ENCODE measurements at regions not wholly inside any gene's neighbourhood (a gene's known extent, or its start where the extent isn't known, plus 50 kb on each side); places are given as distances from the start of the nearest gene placed in this dataset.

DNA sequence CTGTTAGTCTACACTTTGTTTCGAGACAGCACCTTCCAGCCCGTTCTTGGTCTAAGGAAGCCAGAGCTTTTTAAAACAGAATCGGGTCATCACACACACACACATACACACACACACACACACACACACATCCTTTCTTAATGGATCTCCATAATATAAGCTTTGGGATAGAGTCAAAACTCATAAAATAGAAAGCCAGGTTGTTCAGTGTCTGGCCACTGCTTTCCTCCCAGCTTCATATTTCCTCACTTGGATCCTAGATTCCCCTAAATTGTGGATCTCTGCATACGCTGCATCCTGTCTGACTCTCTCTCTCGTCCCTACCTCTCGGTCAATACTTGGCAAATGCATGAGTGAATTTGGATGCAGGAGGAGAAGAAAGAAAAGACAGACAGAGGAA is 120.5 kb upstream of the SLC14A2 start:
- Histone ChIP-seq H3K4me3 (no peak overlapping the region), H3K4me1 (no peaks in the 10 kb centered on the region), H3K36me3 (no peaks in the 10 kb centered on the region), H3K27ac (no peak overlapping the region), H3K27me3 (no peaks in the 10 kb centered on the region), H3K9me3 (no peaks in the 10 kb centered on the region)
- ATAC-seq (no peak), DNase-seq (no peak)
- WGBS (ENCODE audit: insufficient coverage, low coverage, low lambda C conversion rate, missing lambda C conversion rate) = 76% methylated on average over 6 of the region's 6 CpGs
- TF ChIP-seq, protein P1, sequence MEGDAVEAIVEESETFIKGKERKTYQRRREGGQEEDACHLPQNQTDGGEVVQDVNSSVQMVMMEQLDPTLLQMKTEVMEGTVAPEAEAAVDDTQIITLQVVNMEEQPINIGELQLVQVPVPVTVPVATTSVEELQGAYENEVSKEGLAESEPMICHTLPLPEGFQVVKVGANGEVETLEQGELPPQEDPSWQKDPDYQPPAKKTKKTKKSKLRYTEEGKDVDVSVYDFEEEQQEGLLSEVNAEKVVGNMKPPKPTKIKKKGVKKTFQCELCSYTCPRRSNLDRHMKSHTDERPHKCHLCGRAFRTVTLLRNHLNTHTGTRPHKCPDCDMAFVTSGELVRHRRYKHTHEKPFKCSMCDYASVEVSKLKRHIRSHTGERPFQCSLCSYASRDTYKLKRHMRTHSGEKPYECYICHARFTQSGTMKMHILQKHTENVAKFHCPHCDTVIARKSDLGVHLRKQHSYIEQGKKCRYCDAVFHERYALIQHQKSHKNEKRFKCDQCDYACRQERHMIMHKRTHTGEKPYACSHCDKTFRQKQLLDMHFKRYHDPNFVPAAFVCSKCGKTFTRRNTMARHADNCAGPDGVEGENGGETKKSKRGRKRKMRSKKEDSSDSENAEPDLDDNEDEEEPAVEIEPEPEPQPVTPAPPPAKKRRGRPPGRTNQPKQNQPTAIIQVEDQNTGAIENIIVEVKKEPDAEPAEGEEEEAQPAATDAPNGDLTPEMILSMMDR (IDR thresholded peaks at IDR 0.05) = no peak
- TF ChIP-seq POLR2A (IDR thresholded peaks at IDR 0.05) = no peak
- intact Hi-C loops (cut with DNase I) = no loop called here

- no peak for ATAC-seq
- Histone ChIP-seq H3K27ac (no peak overlapping the region), H3K36me3 (no peaks in the 10 kb centered on the region), H3K9me3 (no peaks in the 10 kb centered on the region), H3K4me1 (no peaks in the 10 kb centered on the region), H3K4me3 (no peak overlapping the region), H3K27me3 (no peaks in the 10 kb centered on the region)
- no peak for DNase-seq
- intact Hi-C loops (cut with DNase I) = no loop called here
- 100% methylated on average over 1 of the region's 1 CpG for WGBS (ENCODE audit: insufficient coverage, low coverage, low lambda C conversion rate, missing lambda C conversion rate)
- no peak for TF ChIP-seq POLR2A (IDR thresholded peaks at IDR 0.05)
- TF ChIP-seq, protein P1 (IDR thresholded peaks at IDR 0.05) = no peak
Measured at GRCh38 chr18:45496741-45497140, 118.5 kb upstream of the SLC14A2 start.

DNA sequence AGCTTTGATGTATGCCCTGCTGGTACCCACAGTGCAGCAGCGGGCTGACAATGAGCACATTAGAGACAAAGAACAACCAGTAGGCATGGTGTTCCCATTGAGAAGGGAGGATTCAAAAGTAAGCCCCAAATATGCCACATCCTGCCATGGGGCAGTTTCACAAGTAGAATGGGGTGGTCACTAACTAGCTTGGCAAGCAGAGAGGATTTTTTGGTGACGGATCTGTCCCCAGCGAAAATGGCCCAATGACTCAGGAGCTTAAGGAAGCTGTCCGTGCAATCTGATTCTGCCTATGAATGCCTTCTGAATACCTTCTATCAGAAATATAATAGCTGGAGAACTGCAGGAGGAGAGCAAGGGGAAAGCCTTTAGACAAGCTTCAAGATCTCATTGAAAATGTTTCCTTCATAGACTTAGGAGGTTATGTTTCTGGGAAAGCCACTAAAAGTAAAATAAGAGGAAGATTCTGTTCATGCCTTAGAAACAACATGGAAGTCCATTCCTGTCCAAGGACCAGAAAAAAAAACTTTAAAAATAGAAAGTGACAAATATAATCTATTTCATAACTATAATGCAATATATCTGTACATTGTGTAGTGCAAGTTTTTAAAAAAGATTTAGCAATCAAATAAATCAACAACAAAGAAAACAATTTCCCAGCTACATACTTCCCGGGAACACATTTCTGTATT is 117.5 kb upstream of the SLC14A2 start:
- Histone ChIP-seq H3K36me3 (no peaks in the 10 kb centered on the region), H3K9me3 (no peaks in the 10 kb centered on the region), H3K4me1 (no peaks in the 10 kb centered on the region), H3K4me3 (no peak overlapping the region), H3K27ac (no peak overlapping the region), H3K27me3 (no peaks in the 10 kb centered on the region)
- no peak for DNase-seq
- intact Hi-C loops (cut with DNase I) = no loop called here
- no peak for ATAC-seq
- WGBS (ENCODE audit: insufficient coverage, low coverage, low lambda C conversion rate, missing lambda C conversion rate) = 71% methylated on average over 1 of the region's 5 CpGs
- TF ChIP-seq, protein P1 (IDR thresholded peaks at IDR 0.05) = no peak
- TF ChIP-seq POLR2A (IDR thresholded peaks at IDR 0.05) = no peak

DNA sequence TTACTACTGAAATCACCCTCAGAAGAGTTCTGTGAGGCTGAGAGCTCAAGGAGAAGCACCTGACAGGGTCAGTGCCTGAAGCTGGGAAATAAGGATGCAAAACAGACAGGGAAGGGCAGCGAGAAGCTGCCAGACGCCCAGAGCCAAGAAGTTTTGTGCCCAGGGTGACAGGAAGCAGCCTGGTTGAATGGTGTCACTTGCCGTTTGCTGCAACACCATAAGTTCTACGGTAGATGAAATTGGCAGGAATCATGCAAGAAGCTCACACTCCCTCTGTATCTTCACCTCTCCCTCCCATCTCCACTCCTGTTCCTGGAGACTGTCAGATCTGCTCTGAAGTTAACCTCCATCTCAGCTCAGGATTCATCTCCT is 117.0 kb upstream of the SLC14A2 start:
- no peaks in the 10 kb centered on the region for H3K27me3 ChIP-seq
- TF ChIP-seq POLR2A (IDR thresholded peaks at IDR 0.05) = no peak
- TF ChIP-seq, protein P1 (IDR thresholded peaks at IDR 0.05) = no peak
- H3K4me1 ChIP-seq = no peaks in the 10 kb centered on the region
- no peaks in the 10 kb centered on the region for H3K36me3 ChIP-seq
- no peak overlapping the region for H3K27ac ChIP-seq
- DNase-seq (no peak), ATAC-seq (no peak)
- no peak overlapping the region for H3K4me3 ChIP-seq
- WGBS (ENCODE audit: insufficient coverage, low coverage, low lambda C conversion rate, missing lambda C conversion rate) = 43% methylated on average over 3 of the region's 4 CpGs
- H3K9me3 ChIP-seq = no peaks in the 10 kb centered on the region
- intact Hi-C loops (cut with DNase I) = no loop called here

DNA sequence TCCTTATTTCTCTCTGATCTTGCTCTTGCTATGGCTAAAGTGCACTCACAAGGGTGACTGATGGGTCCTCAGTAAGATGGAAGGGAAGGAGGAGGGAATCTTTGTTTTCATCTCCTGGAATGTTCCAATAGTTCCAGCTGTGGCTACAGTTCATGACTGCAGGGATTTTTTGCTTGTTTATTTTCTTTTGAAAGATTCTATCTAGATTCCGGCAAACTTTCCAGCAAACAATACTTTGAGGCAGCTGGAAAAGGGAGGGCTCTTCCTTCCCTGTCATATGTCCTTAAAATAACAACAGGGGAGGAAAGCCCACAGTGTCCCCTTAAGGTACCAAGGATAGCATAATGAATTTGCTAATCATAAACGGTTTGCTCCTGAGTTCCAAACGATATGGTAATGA is 111.3 kb upstream of the SLC14A2 start:
- no peak for TF ChIP-seq POLR2A (IDR thresholded peaks at IDR 0.05)
- TF ChIP-seq, protein P1 (IDR thresholded peaks at IDR 0.05) = no peak
- H3K27ac ChIP-seq = no peak overlapping the region
- H3K9me3 ChIP-seq = no peaks in the 10 kb centered on the region
- DNase-seq (no peak), ATAC-seq (no peak)
- 34% methylated on average over 3 of the region's 3 CpGs for WGBS (ENCODE audit: insufficient coverage, low coverage, low lambda C conversion rate, missing lambda C conversion rate)
- no peaks in the 10 kb centered on the region for H3K27me3 ChIP-seq
- H3K36me3 ChIP-seq = no peaks in the 10 kb centered on the region
- H3K4me1 ChIP-seq = no peaks in the 10 kb centered on the region
- intact Hi-C loops (cut with DNase I) = no loop called here
- H3K4me3 ChIP-seq = no peak overlapping the region

Data from right lobe of liver (tissue), 6 donors.